GM21529 (cell line): ENCODE measurements at regions not wholly inside any gene's neighbourhood (a gene's known extent, or its start where the extent isn't known, plus 50 kb on each side); places are given as distances from the start of the nearest gene placed in this dataset.
A peak's percentile ranks its signal among the peaks of the same experiment; 100 is the strongest.

Source experiments
- ATAC-seq: cut with Tn5 transposase; IDR thresholded peaks from one replicate; pipeline ENCODE4 v1.9.1; 2021; ENCODE audit not compliant: unreplicated experiment

- no peak for ATAC-seq
Measured at GRCh38 chr6:150711061-150711460, 111.4 kb downstream of the PLEKHG1 start.

DNA sequence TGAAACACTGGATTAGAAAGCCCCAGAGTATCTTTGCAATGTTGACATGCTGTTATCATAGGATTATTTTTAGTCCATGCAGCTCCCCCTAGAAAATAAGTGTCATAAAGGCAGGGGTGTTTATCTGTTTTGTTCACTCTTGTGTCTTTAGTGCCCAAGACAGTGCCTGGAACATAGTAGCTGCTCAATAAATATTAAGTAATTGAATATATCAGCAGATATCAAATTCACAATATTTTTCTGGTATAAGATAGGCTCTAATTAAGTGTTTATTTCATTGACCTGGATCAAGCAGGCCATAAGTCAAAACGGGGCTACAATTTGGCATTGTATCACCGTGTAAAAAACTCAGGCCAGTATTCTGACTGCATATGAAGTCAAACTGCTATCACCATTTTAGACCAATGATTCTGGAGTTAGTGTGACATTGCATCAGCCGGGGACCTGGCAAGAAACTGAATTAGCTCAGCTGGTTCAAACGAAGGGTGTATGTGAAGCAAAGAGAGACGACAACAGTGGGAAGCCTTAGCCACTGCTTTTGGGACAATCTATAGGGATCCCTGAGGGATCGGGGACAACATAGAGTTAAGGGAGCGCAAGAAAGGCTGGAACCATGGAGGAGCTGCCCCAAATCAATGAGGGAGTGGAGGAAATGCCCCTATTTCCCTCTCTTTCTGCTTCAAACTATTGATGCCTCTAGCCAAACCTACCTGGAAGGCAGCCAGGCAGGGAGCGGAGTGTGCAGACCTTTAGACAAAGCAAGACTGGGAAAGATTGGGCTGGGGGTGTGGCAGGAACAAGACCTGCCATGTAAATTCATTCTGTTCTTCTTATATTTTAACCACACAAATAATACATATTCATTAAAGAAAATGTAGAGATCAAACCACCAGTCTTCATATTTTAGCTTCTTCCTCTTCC lies 112.2 kb downstream of the PLEKHG1 start:
- ATAC-seq, result no peak

DNA sequence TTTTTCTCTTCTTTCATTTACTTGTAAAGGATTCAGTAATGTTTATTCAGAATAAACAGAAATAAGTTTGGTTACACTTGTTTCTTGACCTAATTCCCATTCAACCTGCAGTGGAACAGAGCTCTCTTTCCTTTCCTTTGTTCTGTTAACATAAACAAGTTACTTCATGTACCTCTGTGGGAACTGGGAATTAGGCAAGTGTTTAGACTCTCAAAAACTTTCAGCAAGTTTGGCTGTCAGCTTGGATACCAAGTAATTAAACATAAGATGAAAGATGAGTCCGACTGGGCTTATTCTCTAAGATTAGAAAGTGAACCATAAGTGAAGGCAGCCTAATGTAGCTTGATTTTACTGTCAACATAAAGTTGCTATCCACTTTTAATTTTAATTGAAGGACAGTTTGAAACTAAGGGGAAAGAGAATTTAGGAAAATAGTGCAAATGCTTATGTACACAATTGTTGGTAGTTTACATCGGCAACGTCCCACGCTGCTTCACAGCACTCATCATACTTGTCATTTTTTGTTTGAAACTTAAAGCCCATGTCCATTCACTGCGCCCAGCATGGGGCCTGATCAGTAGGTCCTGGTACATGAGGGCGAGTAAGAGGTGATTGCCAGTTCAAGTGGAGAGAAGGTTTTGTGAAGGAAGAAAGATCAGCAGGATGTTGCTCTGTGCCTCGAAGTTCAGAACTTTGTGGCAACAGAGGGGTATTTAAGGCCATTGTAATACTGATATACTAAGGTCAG lies 113.0 kb downstream of the PLEKHG1 start:
- ATAC-seq, result no peak

DNA sequence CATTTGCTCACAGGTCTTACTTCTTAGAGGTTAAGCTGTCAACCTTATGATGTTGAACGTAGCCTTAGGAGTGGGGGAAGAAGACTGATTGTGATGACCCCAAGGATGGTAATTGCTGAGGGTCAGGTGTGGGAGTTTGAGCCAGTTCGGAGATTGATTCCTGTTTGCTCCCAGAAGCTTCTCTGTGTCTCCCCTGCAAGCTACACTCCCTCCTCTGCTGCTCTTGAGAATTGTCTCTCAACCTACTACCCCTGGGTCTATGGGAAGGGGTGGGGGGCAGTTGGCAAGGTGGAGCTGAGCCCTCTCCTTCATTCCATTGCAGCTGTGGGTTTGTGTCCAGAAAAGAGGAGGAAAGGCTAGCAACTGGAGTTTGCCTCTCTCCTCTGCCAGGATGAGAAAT lies 113.8 kb downstream of the PLEKHG1 start:
- ATAC-seq, result no peak

DNA sequence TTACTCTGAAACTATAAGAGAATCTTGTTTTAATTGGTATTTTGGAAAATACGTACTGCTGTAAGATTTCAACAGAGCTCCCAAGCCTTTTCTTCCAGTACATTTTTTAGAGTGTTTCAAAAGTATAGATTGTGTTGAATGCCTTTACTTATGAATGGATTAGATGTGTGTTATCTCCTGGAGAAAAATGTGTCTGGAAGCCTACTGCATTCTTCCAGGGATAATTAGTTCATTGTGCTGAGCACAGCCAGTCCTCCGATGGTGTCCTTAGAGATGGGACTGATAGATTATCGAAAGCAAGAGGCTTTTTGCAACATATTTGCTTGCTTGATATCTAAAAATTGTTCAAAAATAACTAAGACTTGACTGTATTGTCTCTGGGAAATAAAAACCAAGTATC lies 114.2 kb downstream of the PLEKHG1 start:
- no peak for ATAC-seq

GRCh38 chr6:150715133-150715532 lies 115.4 kb downstream of the PLEKHG1 start:
- ATAC-seq, result no peak

DNA sequence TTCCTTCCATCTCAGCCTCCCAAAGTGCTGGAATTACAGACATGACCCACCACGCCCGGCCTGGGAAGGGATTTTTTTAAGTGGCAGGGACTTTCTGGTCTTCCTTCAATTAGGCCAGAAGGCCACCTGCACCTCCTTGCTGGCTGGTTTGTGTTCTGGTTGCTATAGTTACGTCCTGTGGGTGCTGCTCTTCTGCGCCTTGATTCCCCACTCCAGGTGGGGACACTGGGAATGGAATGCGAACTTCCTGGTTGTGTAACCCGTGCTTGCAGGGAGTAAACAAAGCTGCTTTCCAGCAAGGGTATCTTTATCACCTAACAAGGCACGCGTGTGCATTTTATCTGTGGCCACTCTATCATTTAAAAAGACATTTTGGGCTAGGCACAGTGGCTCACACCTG lies 117.7 kb downstream of the PLEKHG1 start:
- no peak for ATAC-seq

DNA sequence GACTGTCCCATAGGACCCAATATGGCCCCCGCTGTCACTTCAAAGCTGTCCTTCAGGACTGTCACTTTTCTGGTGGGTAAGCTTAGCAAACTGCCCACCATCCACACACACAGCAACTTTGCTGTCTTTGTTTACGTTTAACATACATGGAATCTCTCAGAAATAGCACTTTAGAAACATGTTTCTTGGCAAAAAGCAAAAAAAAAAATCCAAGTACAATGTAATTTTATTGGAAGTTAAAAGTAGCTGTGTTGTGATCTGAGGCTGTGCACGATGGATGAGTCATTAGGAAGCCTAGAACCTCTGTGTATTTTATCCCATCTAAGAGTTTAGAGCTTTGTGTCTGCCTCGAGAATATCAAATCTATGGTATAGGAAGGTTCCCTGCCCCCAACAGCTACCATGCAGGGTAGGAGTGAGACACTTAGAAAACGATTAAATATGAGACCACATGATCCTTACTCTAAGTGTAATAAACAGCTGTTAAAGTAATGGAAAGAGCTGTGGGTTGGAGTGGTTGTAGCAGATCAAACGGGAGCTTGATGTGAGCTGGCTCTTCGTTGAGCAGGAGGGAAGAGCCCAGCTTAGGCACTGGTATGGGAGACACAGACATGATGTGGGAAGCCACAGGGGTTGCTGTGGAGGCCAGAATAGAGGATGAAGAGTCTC lies 119.5 kb downstream of the PLEKHG1 start:
- no peak for ATAC-seq

- ATAC-seq, result no peak
Measured at GRCh38 chr6:150719831-150720230, 120.1 kb downstream of the PLEKHG1 start.

GRCh38 chr6:150720774-150721233 lies 121.1 kb downstream of the PLEKHG1 start:
- peak; percentile 99 for ATAC-seq

DNA sequence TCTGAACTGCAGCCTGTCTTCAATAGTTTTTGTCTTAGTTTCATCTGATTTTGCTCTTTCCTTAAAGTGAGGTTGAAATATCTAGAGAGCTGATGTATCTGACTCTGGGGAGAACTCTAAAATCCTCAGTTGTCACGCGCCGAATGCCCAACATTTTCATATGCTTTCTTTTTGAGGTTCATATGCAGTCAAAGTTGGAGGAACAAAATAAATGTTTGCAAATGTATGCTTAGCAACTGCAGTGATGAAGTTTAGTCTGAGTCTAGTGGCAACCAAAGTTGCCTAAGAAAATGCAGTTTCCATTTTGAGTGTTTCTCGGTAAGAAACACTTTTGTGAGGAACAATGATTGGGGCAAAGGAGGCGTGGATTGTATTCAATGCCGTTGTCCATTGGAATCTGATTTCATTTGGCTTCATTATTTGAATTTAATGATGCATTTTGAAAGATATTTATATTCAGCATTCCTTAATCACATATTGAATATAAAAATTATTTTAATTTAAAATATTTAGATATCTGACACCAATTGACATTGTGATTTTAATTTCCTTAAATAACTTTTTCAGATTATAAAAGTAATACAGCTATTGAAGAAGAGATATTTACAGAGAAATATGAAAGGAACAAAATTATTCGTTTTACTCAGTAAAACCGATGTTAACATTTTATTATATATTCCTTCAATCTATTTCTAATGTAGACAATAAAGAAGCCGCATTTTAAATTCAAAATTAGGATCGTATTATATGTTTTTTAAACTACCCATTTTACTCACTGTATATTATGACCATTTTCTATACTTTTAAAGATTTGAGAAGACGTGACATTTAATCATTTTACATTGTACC lies 122.0 kb downstream of the PLEKHG1 start:
- ATAC-seq, result no peak

DNA sequence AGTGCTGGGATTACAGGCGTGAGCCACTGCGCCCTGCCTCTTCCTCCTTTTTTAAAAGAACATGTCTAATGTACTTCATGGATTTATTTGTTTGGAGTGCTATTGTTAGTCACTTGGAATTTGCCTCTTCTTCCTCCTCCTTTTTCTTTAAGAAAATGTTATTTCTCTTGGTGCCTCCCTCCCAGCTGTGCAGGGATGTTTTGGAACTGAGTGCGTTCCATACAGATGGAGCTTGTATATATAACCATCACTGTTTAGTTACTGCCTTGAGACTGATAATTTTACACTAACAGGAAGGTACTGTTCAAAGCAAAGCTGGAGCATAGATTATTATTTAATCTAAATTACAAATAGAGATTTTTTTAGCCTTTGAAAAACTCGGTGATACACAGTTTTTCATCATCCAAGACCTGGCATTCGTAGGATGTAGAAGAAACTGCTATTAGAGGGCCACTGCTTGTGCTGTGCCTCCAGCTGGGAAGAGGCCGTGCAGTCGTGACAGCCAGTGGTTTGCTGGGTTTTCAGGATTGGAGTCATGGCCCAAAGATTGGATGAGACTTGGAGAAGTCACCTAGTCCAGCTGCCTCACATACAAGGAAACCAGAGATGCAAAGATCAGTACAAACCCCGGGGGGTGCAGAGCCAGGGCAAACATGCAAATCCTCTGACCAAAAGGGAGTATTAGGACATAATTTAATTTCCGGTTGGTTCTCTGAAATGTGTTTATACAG lies 123.1 kb downstream of the PLEKHG1 start:
- no peak for ATAC-seq

DNA sequence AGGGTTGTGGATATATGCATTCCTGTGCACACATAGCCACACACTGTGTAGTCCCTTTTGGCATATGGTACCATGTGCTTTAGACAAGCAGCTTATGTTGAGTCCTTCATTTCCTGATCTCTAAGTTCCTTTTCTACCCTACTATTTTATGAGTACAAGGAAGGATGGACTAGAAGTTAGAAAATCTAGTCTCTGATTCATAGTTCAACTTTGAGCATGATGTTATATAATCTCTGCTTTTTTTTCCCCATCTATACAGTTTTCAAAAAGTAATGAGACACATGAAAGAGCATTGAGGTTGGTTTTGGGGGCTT lies 123.6 kb downstream of the PLEKHG1 start:
- no peak for ATAC-seq

DNA sequence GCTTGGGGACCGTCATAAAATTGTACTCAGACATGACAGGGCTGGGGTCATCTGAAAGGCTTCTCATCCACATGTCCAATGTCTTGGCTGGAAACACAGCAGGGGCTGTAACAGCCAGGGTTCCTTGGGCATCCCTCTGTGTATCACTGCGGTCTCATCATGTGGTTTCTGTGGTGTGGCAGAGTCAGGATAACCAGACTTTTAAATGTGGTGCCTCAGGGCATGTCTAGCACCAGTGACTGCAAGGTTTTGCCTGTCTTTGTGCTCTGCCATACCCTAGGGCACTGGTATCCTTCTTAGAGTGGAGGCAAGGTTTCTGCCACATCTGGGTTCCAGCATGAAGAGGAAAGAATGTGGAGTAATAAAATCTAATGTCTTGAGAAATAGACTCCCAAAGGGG lies 124.2 kb downstream of the PLEKHG1 start:
- no peak for ATAC-seq

GRCh38 chr6:150725795-150726194 lies 126.1 kb downstream of the PLEKHG1 start:
- no peak for ATAC-seq

GRCh38 chr6:150729188-150729748 lies 129.6 kb downstream of the PLEKHG1 start:
- ATAC-seq, result no peak

DNA sequence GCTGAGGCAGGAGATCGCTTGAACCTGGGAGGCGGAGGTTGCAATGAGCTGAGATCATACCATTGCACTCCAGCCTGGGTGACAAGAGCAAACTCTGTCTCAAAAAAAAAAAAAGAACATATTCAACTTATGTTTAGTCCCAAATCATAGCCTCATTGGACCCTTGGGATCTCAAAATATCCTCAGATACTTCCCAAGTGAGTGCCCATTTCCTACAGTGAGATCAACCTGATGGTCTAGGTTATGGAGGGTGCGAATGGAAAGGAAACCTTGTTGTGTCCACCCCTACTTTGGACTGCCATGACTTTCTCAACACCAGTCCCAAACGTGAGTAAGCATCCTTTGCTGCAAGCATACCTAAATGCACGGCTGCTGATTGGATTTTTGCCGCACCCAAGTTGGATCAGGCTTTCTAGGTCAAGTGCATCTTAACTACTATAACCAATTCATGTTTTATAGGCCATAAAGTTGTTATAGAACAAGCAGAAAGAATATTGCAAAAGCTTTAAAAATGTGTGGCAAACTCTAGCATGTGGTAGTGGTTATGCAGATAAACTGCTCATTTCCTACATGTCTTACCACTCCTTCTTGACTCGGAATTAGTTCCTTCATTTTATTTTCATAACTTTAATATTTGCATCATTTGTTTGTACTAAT lies 131.2 kb downstream of the PLEKHG1 start:
- no peak for ATAC-seq

- ATAC-seq, result peak; percentile 73
Measured at GRCh38 chr6:150732765-150733539, 132.6 kb upstream of the MTHFD1L start.

DNA sequence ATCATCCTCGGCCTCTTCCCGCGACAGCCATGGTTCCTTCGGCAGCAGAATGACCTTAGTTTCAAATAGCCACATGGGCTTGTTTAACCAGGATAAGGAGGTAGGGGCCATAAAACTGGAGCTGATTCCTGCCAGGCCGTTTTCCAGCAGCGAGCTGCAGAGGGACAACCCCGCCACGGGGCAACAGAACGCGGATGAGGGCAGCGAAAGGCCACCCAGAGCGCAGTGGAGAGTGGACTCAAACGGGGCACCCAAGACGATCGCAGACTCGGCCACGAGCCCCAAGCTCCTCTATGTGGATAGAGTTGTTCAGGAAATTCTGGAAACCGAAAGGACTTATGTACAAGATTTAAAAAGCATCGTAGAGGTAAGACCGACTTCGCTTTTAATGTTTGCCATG lies 131.8 kb upstream of the MTHFD1L start:
- no peak for ATAC-seq
